GM23338 (cell line): ENCODE measurements at regions not wholly inside any gene's neighbourhood (a gene's known extent, or its start where the extent isn't known, plus 50 kb on each side); places are given as distances from the start of the nearest gene placed in this dataset.

ENCODE experiments used
- ATAC-seq: fragments of 200-7000 bp; cut with Tn5 transposase; 3 replicates; pipeline ENCODE4 v1.9.1; 2020
- DNase-seq: peaks from one replicate; pipeline ENCODE4 v3.0.0-alpha.2; 2015; ENCODE audit warnings: low spot score
- H2AFZ ChIP-seq: fragments of 200-600 bp; sonication (generic); 2 replicates; pipeline ENCODE4 v1.8.0; 2016; ENCODE audit warnings: antibody characterized with exemption, mild to moderate bottlenecking, moderate library complexity
- H3F3A ChIP-seq: fragments of 200-600 bp; sonication (generic); replicated peaks from 2 replicates; pipeline ENCODE4 v1.8.0; 2017; ENCODE audit warnings: antibody characterized with exemption, mixed run types, low read depth
- H3K27ac ChIP-seq: fragments of 200-600 bp; sonication (generic); 2 replicates; pipeline ENCODE4 v1.6.1; 2016; ENCODE audit warnings: low read depth
- H3K27me3 ChIP-seq: fragments of 200-600 bp; sonication (generic); 2 replicates; pipeline ENCODE4 v1.8.0; 2016; ENCODE audit warnings: mild to moderate bottlenecking, mixed run types, moderate library complexity; ENCODE audit not compliant: insufficient read depth
- H3K36me3 ChIP-seq: fragments of 200-600 bp; sonication (generic); 2 replicates; pipeline ENCODE4 v1.8.0; 2016; ENCODE audit warnings: mild to moderate bottlenecking; ENCODE audit not compliant: insufficient read depth
- H3K4me1 ChIP-seq: fragments of 200-600 bp; sonication (generic); 2 replicates; pipeline ENCODE4 v1.8.0; 2016; ENCODE audit warnings: mild to moderate bottlenecking, moderate library complexity; ENCODE audit not compliant: insufficient read depth
- H3K4me2 ChIP-seq: fragments of 200-600 bp; sonication (generic); 2 replicates; pipeline ENCODE4 v1.7.1; 2017; ENCODE audit warnings: mixed run types
- H3K4me3 ChIP-seq: fragments of 200-600 bp; sonication (generic); 2 replicates; pipeline ENCODE4 v1.6.1; 2016; ENCODE audit warnings: mixed run types
- H3K79me2 ChIP-seq: fragments of 200-600 bp; sonication (generic); replicated peaks from 2 replicates; pipeline ENCODE4 v1.8.0; 2017; ENCODE audit warnings: mild to moderate bottlenecking; ENCODE audit not compliant: insufficient read depth
- H3K9me2 ChIP-seq: fragments of 200-600 bp; sonication (generic); 2 replicates; pipeline ENCODE4 v1.8.0; 2017; ENCODE audit not compliant: insufficient read depth
- H4K20me1 ChIP-seq: fragments of 200-600 bp; sonication (generic); replicated peaks from 2 replicates; pipeline ENCODE4 v1.8.0; 2017; ENCODE audit warnings: mild to moderate bottlenecking; ENCODE audit not compliant: insufficient read depth
- H3K27ac Mint-ChIP-seq: 2 replicates; pipeline ENCODE4 v1.8.0; 2020; ENCODE audit warnings: inconsistent platforms, mild to moderate bottlenecking, moderate library complexity, mixed read lengths
- H3K27me3 Mint-ChIP-seq: 3 replicates; pipeline ENCODE4 v1.8.0; 2022; ENCODE audit warnings: low read depth, mild to moderate bottlenecking, moderate library complexity, mixed read lengths, inconsistent platforms; ENCODE audit not compliant: insufficient read depth, poor library complexity
- H3K36me3 Mint-ChIP-seq: 3 replicates; pipeline ENCODE4 v1.8.0; 2021; ENCODE audit warnings: low read depth, mild to moderate bottlenecking, inconsistent platforms, moderate library complexity, mixed read lengths
- H3K4me1 Mint-ChIP-seq: 3 replicates; pipeline ENCODE4 v1.8.0; 2020; ENCODE audit warnings: mild to moderate bottlenecking, inconsistent platforms, mixed read lengths
- H3K4me3 Mint-ChIP-seq: 3 replicates; pipeline ENCODE4 v1.8.0; 2021; ENCODE audit warnings: moderate library complexity, mild to moderate bottlenecking, inconsistent platforms, mixed read lengths
- H3K9me3 Mint-ChIP-seq: 3 replicates; pipeline ENCODE4 v1.8.0; 2020; ENCODE audit warnings: moderate library complexity, mild to moderate bottlenecking, inconsistent platforms, mixed read lengths
- EZH2 ChIP-seq: fragments of 200-600 bp; sonication (generic); IDR thresholded peaks from one replicate; pipeline ENCODE4 v1.8.0; 2017; ENCODE audit warnings: antibody characterized with exemption, mild to moderate bottlenecking, low read depth; ENCODE audit not compliant: unreplicated experiment
- EZH2phosphoT487 ChIP-seq: fragments of 200-600 bp; sonication (generic); IDR thresholded peaks from one replicate; pipeline ENCODE4 v1.8.1; 2018; ENCODE audit warnings: antibody characterized with exemption; ENCODE audit not compliant: unreplicated experiment
- NANOG ChIP-seq: IDR thresholded peaks from 2 replicates; pipeline ENCODE4 v1.6.1; 2016; ENCODE audit warnings: antibody characterized with exemption, borderline replicate concordance
- POLR2AphosphoS5 ChIP-seq: IDR thresholded peaks from 2 replicates; pipeline ENCODE4 v1.6.1; 2016; ENCODE audit warnings: antibody characterized with exemption, low read depth
- STAT1 ChIP-seq: IDR thresholded peaks from one replicate; pipeline ENCODE4 v1.6.1; 2016; ENCODE audit warnings: antibody characterized with exemption; ENCODE audit not compliant: unreplicated experiment
- ZNF114 ChIP-seq: fragments of 250-450 bp; sonication (Bioruptor Pico); IDR thresholded peaks from 2 replicates; pipeline ENCODE4 v1.5.0; 2020; ENCODE audit warnings: mild to moderate bottlenecking, moderate library complexity
- ZNF331 ChIP-seq: fragments of 250-450 bp; sonication (Bioruptor Pico); IDR thresholded peaks from 2 replicates; pipeline ENCODE4 v1.5.0; 2020; ENCODE audit warnings: low read depth, mild to moderate bottlenecking, moderate library complexity
- TF ChIP-seq, protein P1 (sequence below): IDR thresholded peaks from one replicate; pipeline ENCODE4 v1.6.1; 2018; ENCODE audit warnings: antibody characterized with exemption; ENCODE audit not compliant: unreplicated experiment
- TF ChIP-seq, protein P2 (sequence below), 2 experiments: fragments of 200-600 bp in 1 of 2; sonication (generic) in 1 of 2; conservative IDR thresholded peaks; 2 replicates each; pipeline versions ENCODE4 v1.5.1 to v1.6.1; 2016 to 2017; ENCODE audit warnings: antibody characterized with exemption in 2 of 2, low read depth in 2 of 2, mild to moderate bottlenecking in 2 of 2, moderate library complexity in 1 of 2
- TF ChIP-seq, protein P3 (sequence below): fragments of 250-450 bp; sonication (Bioruptor Pico); IDR thresholded peaks from 2 replicates; pipeline ENCODE4 v1.5.0; 2020; ENCODE audit warnings: mild to moderate bottlenecking, moderate library complexity

DNA sequence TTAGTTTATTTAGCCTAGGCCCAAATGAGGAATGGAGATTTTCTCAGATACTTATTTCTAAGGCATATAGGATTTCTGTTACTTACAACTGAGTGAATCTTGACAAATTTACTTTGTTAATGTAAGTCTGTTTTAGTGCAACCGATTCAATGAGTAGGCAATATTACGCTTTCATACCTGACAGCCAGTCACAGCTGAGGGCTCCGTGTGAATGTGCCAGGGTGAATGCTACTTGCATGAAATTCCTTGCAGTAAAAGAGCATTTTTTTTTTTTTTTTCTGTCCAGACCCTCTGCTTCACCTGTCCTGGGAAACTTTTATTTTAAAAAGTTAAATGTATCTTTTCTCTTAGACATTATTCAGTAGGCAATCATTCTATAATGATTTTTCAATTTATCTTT lies 1100.0 kb downstream of the FAT4 start:
- no peak overlapping the region for H3K4me3 Mint-ChIP-seq
- Histone ChIP-seq H3K27me3 (no peaks in the 10 kb centered on the region), H3K27ac (no peak overlapping the region), H2AFZ (no peak overlapping the region), H3K79me2 (no peaks in the 10 kb centered on the region), H3K9me2 (no peaks in the 10 kb centered on the region), H3K4me2 (no peak overlapping the region), H3F3A (no peaks in the 10 kb centered on the region), H4K20me1 (no peaks in the 10 kb centered on the region), H3K4me1 (no peaks in the 10 kb centered on the region), H3K4me3 (no peak overlapping the region), H3K36me3 (no peaks in the 10 kb centered on the region)
- no peak for ATAC-seq
- no peaks in the 10 kb centered on the region; the same call in 2 of the 3 replicates for H3K9me3 Mint-ChIP-seq
- H3K36me3 Mint-ChIP-seq = no peaks in the 10 kb centered on the region
- H3K27me3 Mint-ChIP-seq = no peaks in the 10 kb centered on the region
- TF ChIP-seq STAT1 (no peak), ZNF114 (CRISPR knock-in tag) (no peak), NANOG (no peak), EZH2phosphoT487 (no peak), ZNF331 (CRISPR knock-in tag) (no peak), POLR2AphosphoS5 (no peak), EZH2 (no peak)
- TF ChIP-seq, protein P1, sequence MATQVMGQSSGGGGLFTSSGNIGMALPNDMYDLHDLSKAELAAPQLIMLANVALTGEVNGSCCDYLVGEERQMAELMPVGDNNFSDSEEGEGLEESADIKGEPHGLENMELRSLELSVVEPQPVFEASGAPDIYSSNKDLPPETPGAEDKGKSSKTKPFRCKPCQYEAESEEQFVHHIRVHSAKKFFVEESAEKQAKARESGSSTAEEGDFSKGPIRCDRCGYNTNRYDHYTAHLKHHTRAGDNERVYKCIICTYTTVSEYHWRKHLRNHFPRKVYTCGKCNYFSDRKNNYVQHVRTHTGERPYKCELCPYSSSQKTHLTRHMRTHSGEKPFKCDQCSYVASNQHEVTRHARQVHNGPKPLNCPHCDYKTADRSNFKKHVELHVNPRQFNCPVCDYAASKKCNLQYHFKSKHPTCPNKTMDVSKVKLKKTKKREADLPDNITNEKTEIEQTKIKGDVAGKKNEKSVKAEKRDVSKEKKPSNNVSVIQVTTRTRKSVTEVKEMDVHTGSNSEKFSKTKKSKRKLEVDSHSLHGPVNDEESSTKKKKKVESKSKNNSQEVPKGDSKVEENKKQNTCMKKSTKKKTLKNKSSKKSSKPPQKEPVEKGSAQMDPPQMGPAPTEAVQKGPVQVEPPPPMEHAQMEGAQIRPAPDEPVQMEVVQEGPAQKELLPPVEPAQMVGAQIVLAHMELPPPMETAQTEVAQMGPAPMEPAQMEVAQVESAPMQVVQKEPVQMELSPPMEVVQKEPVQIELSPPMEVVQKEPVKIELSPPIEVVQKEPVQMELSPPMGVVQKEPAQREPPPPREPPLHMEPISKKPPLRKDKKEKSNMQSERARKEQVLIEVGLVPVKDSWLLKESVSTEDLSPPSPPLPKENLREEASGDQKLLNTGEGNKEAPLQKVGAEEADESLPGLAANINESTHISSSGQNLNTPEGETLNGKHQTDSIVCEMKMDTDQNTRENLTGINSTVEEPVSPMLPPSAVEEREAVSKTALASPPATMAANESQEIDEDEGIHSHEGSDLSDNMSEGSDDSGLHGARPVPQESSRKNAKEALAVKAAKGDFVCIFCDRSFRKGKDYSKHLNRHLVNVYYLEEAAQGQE = no peak
- TF ChIP-seq, protein P2, sequence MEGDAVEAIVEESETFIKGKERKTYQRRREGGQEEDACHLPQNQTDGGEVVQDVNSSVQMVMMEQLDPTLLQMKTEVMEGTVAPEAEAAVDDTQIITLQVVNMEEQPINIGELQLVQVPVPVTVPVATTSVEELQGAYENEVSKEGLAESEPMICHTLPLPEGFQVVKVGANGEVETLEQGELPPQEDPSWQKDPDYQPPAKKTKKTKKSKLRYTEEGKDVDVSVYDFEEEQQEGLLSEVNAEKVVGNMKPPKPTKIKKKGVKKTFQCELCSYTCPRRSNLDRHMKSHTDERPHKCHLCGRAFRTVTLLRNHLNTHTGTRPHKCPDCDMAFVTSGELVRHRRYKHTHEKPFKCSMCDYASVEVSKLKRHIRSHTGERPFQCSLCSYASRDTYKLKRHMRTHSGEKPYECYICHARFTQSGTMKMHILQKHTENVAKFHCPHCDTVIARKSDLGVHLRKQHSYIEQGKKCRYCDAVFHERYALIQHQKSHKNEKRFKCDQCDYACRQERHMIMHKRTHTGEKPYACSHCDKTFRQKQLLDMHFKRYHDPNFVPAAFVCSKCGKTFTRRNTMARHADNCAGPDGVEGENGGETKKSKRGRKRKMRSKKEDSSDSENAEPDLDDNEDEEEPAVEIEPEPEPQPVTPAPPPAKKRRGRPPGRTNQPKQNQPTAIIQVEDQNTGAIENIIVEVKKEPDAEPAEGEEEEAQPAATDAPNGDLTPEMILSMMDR (conservative IDR thresholded peaks at IDR 0.05; ENCODE audit: low read depth in 2 of 2) = no peak
- TF ChIP-seq, protein P3, sequence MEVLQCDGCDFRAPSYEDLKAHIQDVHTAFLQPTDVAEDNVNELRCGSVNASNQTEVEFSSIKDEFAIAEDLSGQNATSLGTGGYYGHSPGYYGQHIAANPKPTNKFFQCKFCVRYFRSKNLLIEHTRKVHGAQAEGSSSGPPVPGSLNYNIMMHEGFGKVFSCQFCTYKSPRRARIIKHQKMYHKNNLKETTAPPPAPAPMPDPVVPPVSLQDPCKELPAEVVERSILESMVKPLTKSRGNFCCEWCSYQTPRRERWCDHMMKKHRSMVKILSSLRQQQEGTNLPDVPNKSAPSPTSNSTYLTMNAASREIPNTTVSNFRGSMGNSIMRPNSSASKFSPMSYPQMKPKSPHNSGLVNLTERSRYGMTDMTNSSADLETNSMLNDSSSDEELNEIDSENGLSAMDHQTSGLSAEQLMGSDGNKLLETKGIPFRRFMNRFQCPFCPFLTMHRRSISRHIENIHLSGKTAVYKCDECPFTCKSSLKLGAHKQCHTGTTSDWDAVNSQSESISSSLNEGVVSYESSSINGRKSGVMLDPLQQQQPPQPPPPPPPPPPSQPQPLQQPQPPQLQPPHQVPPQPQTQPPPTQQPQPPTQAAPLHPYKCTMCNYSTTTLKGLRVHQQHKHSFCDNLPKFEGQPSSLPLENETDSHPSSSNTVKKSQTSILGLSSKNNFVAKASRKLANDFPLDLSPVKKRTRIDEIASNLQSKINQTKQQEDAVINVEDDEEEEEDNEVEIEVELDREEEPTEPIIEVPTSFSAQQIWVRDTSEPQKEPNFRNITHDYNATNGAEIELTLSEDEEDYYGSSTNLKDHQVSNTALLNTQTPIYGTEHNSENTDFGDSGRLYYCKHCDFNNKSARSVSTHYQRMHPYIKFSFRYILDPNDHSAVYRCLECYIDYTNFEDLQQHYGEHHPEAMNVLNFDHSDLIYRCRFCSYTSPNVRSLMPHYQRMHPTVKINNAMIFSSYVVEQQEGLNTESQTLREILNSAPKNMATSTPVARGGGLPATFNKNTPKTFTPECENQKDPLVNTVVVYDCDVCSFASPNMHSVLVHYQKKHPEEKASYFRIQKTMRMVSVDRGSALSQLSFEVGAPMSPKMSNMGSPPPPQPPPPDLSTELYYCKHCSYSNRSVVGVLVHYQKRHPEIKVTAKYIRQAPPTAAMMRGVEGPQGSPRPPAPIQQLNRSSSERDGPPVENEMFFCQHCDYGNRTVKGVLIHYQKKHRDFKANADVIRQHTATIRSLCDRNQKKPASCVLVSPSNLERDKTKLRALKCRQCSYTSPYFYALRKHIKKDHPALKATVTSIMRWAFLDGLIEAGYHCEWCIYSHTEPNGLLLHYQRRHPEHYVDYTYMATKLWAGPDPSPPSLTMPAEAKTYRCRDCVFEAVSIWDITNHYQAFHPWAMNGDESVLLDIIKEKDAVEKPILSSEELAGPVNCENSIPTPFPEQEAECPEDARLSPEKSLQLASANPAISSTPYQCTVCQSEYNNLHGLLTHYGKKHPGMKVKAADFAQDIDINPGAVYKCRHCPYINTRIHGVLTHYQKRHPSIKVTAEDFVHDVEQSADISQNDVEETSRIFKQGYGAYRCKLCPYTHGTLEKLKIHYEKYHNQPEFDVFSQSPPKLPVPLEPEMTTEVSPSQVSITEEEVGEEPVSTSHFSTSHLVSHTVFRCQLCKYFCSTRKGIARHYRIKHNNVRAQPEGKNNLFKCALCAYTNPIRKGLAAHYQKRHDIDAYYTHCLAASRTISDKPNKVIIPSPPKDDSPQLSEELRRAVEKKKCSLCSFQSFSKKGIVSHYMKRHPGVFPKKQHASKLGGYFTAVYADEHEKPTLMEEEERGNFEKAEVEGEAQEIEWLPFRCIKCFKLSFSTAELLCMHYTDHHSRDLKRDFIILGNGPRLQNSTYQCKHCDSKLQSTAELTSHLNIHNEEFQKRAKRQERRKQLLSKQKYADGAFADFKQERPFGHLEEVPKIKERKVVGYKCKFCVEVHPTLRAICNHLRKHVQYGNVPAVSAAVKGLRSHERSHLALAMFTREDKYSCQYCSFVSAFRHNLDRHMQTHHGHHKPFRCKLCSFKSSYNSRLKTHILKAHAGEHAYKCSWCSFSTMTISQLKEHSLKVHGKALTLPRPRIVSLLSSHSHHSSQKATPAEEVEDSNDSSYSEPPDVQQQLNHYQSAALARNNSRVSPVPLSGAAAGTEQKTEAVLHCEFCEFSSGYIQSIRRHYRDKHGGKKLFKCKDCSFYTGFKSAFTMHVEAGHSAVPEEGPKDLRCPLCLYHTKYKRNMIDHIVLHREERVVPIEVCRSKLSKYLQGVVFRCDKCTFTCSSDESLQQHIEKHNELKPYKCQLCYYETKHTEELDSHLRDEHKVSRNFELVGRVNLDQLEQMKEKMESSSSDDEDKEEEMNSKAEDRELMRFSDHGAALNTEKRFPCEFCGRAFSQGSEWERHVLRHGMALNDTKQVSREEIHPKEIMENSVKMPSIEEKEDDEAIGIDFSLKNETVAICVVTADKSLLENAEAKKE (CRISPR knock-in tag) = no peak
- H3K4me1 Mint-ChIP-seq = no peaks in the 10 kb centered on the region
- H3K27ac Mint-ChIP-seq = no peak overlapping the region
- DNase-seq = no peak
